Bronchial epithelial cell (primary cell): ENCODE measurements at regions not wholly inside any gene's neighbourhood (a gene's known extent, or its start where the extent isn't known, plus 50 kb on each side); places are given as distances from the start of the nearest gene placed in this dataset.

Experiments
- DNase-seq: peaks from one replicate; pipeline ENCODE4 v3.0.0-alpha.2; 2010; ENCODE audit warnings: low read depth
- FAIRE-seq: peaks from 2 replicates; lab custom pipeline; 2011; peaks lifted over from hg19 to GRCh38; lab: Jason Lieb, UNC
- H3K27me3 ChIP-seq: 2 replicates; pipeline ENCODE4 v1.5.1; 2011; ENCODE audit warnings: low read length; ENCODE audit not compliant: control insufficient read depth, insufficient read depth
- H3K36me3 ChIP-seq: 2 replicates; pipeline ENCODE4 v1.5.1; 2011; ENCODE audit warnings: low read length; ENCODE audit not compliant: control insufficient read depth, insufficient read depth
- H3K4me3 ChIP-seq: 2 replicates; pipeline ENCODE4 v1.5.1; 2011; ENCODE audit warnings: mild to moderate bottlenecking, low read depth, low read length, control low read depth
- TF ChIP-seq, protein P1 (sequence below): IDR thresholded peaks from 2 replicates; pipeline ENCODE4 v1.5.1; 2011; ENCODE audit warnings: mild to moderate bottlenecking, moderate library complexity, low read length, control low read depth, inconsistent platforms; ENCODE audit not compliant: insufficient read depth, severe bottlenecking

- Histone ChIP-seq H3K36me3 (no peaks in the 10 kb centered on the region), H3K4me3 (no peak overlapping the region), H3K27me3 (no peaks in the 10 kb centered on the region)
- TF ChIP-seq, protein P1, sequence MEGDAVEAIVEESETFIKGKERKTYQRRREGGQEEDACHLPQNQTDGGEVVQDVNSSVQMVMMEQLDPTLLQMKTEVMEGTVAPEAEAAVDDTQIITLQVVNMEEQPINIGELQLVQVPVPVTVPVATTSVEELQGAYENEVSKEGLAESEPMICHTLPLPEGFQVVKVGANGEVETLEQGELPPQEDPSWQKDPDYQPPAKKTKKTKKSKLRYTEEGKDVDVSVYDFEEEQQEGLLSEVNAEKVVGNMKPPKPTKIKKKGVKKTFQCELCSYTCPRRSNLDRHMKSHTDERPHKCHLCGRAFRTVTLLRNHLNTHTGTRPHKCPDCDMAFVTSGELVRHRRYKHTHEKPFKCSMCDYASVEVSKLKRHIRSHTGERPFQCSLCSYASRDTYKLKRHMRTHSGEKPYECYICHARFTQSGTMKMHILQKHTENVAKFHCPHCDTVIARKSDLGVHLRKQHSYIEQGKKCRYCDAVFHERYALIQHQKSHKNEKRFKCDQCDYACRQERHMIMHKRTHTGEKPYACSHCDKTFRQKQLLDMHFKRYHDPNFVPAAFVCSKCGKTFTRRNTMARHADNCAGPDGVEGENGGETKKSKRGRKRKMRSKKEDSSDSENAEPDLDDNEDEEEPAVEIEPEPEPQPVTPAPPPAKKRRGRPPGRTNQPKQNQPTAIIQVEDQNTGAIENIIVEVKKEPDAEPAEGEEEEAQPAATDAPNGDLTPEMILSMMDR: no peak
- FAIRE-seq (no peak), DNase-seq (no peak)
Measured at GRCh38 chr6:168826726-168827585, 386.0 kb downstream of the SMOC2 start.

GRCh38 chr6:168826078-168826390 lies 385.1 kb downstream of the SMOC2 start:
- no peak for DNase-seq
- no peak overlapping the region for H3K4me3 ChIP-seq
- no peaks in the 10 kb centered on the region for H3K27me3 ChIP-seq
- TF ChIP-seq, protein P1: no peak
- FAIRE-seq: no peak
- no peaks in the 10 kb centered on the region for H3K36me3 ChIP-seq

DNA sequence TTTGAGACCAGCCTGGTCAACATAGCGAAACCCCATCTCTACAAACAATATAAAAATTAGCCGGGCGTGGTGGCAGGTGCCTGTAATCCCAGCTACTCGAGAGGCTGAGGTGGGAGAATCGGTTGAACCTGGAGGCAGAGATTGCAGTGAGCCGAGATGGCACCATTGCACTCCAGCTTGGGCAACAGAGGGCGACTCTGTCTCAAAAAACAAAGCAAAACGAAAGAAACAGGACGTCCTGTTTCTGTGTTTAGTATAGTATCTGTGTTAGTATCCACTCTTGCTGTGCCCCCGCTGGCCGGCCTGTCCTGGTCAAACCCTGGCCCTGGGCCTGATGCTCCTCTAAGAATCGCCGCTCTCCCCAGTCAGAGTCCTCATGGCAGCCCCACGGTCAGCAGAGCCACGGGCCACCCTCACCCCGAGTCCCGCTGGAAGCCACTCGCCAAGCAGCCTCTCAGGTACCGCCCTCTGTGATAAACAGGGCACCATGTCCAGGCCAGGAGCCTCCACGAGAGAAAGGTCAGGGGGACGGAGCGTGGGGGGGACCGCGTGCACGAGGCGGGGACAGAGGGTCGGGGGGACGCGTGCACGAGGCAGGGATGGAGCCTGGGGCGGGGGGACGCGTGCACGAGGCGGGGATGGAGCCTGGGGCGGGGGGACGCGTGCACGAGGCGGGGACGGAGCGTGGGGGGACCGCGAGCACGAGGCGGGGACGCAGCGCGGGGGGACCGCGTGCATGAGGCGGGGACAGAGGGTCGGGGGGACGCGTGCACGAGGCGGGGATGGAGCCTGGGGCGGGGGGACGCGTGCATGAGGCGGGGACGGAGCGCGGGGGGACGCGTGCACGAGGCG lies 384.5 kb downstream of the SMOC2 start:
- no peak overlapping the region for H3K4me3 ChIP-seq
- FAIRE-seq (no peak), DNase-seq (no peak)
- no peaks in the 10 kb centered on the region for H3K36me3 ChIP-seq
- H3K27me3 ChIP-seq: no peaks in the 10 kb centered on the region
- TF ChIP-seq, protein P1: no peak

- Histone ChIP-seq H3K27me3 (no peaks in the 10 kb centered on the region), H3K36me3 (no peaks in the 10 kb centered on the region), H3K4me3 (no peak overlapping the region)
- DNase-seq: no peak
- TF ChIP-seq, protein P1: no peak
- FAIRE-seq: no peak
Measured at GRCh38 chr6:168823397-168824212, 382.6 kb downstream of the SMOC2 start.

DNA sequence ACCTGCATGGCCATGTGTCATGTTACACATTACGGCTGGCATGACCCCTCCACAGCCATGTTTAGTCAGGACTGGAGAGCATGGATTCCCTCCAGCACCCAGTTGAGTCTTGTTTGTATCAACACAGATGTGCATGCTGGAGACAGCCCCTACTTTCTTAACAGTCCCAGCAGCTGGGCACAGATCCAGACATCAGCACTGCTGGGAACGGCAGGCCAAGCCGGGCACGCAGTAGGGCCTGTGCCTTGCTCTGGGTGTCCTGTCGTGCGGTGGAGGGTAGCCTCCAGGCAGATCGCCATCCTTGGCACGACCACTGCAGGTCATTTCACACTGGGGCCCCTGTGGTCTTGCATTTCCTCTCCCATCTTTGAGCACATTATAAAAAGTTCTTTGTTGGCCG lies 381.4 kb downstream of the SMOC2 start:
- DNase-seq (no peak), FAIRE-seq (no peak)
- Histone ChIP-seq H3K36me3 (no peaks in the 10 kb centered on the region), H3K27me3 (no peaks in the 10 kb centered on the region), H3K4me3 (no peak overlapping the region)
- TF ChIP-seq, protein P1: no peak
